ENCODE measurements at regions not wholly inside any gene's neighbourhood (a gene's known extent, or its start where the extent isn't known, plus 50 kb on each side); places are given as distances from the start of the nearest gene placed in this dataset.

DNA sequence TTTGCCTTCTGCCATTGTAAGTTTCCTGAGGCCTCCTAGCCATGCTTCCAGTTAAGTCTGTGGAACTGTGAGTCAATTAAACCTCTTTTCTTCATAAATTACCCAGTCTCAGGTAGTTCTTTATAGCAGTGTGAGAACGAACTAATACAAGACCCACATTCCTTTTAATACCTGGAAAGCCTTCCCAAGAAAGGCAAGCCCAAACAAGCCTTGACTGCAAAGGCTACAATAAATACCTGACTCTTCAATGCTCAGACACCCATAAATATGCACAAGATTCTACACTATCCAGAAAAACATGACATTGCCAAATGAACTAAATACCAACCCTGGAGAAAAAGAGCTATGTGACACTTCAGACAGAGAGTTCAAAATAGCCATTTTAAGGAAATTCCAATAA, 338.8 kb downstream of the HAO1 start:
- TF ChIP-seq CREB1 (IDR thresholded peaks at IDR 0.05; ENCODE audit: low read depth) (no peak), REST (IDR thresholded peaks at IDR 0.05; ENCODE audit: low read depth) (no peak), RAD21 (IDR thresholded peaks at IDR 0.05; ENCODE audit: low read depth) (no peak), TAF1 (IDR thresholded peaks at IDR 0.05; ENCODE audit: low read depth) (no peak), FOXM1 (IDR thresholded peaks at IDR 0.05; ENCODE audit: borderline replicate concordance, low read depth) (no peak), EP300 (IDR thresholded peaks at IDR 0.05; ENCODE audit: borderline replicate concordance) (no peak), CEBPB (IDR thresholded peaks at IDR 0.05) (no peak), NFIC (IDR thresholded peaks at IDR 0.05) (no peak), YY1 (IDR thresholded peaks at IDR 0.05; ENCODE audit: low read depth) (no peak), ZBTB7A (IDR thresholded peaks at IDR 0.05; ENCODE audit: low read depth) (no peak)
- TF ChIP-seq, protein P1, sequence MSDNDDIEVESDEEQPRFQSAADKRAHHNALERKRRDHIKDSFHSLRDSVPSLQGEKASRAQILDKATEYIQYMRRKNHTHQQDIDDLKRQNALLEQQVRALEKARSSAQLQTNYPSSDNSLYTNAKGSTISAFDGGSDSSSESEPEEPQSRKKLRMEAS (IDR thresholded peaks at IDR 0.05) = no peak
